Transverse colon (tissue), 4 donors: ENCODE measurements at regions not wholly inside any gene's neighbourhood (a gene's known extent, or its start where the extent isn't known, plus 50 kb on each side); places are given as distances from the start of the nearest gene placed in this dataset.

Experiments
- DNase-seq: peaks from one replicate; pipeline ENCODE4 v3.0.0-alpha.2; 2019
- H3K27ac ChIP-seq, 4 donors: fragments of 200-600 bp; sonication (generic); 2 replicates each; pipeline ENCODE4 v1.5.1; 2016 to 2018; ENCODE audit warnings: inconsistent platforms in 4 of 4
- H3K27me3 ChIP-seq: fragments of 200-600 bp; sonication (generic); 2 replicates; pipeline ENCODE4 v1.5.1; 2017; ENCODE audit warnings: inconsistent platforms
- H3K36me3 ChIP-seq, 4 donors: fragments of 200-600 bp; sonication (generic); 2 replicates each; pipeline ENCODE4 v1.5.1; 2017 to 2019; ENCODE audit warnings: inconsistent platforms in 4 of 4
- H3K4me1 ChIP-seq, 4 donors: fragments of 200-600 bp; sonication (generic); 2 replicates each; pipeline ENCODE4 v1.5.1; 2017 to 2020; ENCODE audit warnings: inconsistent platforms in 4 of 4
- H3K4me3 ChIP-seq, 4 donors: fragments of 200-600 bp; sonication (generic); 1 replicate in 1 of 4; 2 replicates in 3 of 4; pipeline versions ENCODE4 v1.5.1 to v1.6.1; 2017 to 2019; ENCODE audit warnings: inconsistent platforms in 4 of 4
- H3K9me3 ChIP-seq, 2 donors: fragments of 200-600 bp; sonication (generic); 2 replicates each; pipeline ENCODE4 v1.5.1; 2017 to 2019; ENCODE audit warnings: inconsistent platforms in 2 of 2
- EP300 ChIP-seq: sonication (generic); formaldehyde crosslinking; IDR thresholded peaks from one replicate; pipeline ENCODE4 v1.6.1; 2017; ENCODE audit warnings: antibody characterized with exemption, low read depth
- POLR2A ChIP-seq: fragments of 450-650 bp; IDR thresholded peaks from one replicate; pipeline ENCODE4 v1.6.1; 2016; ENCODE audit warnings: antibody characterized with exemption, mild to moderate bottlenecking, moderate library complexity
- POLR2AphosphoS5 ChIP-seq, 3 donors: sonication (generic); formaldehyde crosslinking; IDR thresholded peaks; one replicate each; pipeline ENCODE4 v1.6.1; 2016; ENCODE audit warnings: antibody characterized with exemption in 3 of 3
- whole genome bisulfite sequencing, 2 donors: methylation state at CpG; one replicate each; pipeline ENCODE4 v1.1.5; 2018; ENCODE audit warnings: low coverage in 1 of 2; 5-methylcytosine and 5-hydroxymethylcytosine counted together
- in situ Hi-C, 4 donors: fragments of 200-750 bp; cut with MboI; loops; one replicate each; pipeline versions ENCODE4 v1.15.0 to v1.15.1; 2017; ENCODE audit warnings: low sequenced_read_pairs in 3 of 4, low pct_ligation_motif_present in 1 of 4, low pct_unique_long_range_greater_than_20kb in 1 of 4
- intact Hi-C: fragments of 100-400 bp; cut with DNase I; formaldehyde crosslinking; loops from one replicate; pipeline ENCODE4 v1.15.1; 2023; ENCODE audit warnings: low total_unique reads
- TF ChIP-seq, protein P1 (sequence below), 5 experiments: fragments of 200-600 bp in 3 of 5; fragments of 450-650 bp in 2 of 5; sonication (generic) in 3 of 5; IDR thresholded peaks; 1 replicate in 2 of 5; 2 replicates in 3 of 5; pipeline ENCODE4 v1.5.1; 2016 to 2017; ENCODE audit warnings: antibody characterized with exemption in 5 of 5, inconsistent platforms in 3 of 5, mild to moderate bottlenecking in 2 of 5, moderate library complexity in 1 of 5

DNA sequence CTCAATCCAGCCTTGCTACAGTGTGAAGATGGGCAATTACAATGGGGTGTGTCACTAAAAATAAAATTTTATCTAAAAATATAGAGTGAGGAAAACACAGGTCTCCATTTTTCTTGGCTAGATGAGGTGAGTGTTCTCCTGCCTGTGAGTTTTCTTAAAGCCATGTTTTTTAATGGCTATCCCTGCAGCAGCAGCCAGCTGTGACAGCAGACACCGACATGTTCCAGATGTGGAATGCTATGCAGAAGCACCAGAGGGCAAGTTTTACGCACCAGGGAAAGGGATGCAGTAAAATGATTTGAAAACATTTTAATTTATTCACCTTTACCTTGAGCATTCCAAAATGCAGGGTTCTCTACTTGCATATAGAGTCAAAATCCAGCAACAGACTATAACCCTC is 577.0 kb upstream of the STXBP6 start:
- TF ChIP-seq, protein P1, sequence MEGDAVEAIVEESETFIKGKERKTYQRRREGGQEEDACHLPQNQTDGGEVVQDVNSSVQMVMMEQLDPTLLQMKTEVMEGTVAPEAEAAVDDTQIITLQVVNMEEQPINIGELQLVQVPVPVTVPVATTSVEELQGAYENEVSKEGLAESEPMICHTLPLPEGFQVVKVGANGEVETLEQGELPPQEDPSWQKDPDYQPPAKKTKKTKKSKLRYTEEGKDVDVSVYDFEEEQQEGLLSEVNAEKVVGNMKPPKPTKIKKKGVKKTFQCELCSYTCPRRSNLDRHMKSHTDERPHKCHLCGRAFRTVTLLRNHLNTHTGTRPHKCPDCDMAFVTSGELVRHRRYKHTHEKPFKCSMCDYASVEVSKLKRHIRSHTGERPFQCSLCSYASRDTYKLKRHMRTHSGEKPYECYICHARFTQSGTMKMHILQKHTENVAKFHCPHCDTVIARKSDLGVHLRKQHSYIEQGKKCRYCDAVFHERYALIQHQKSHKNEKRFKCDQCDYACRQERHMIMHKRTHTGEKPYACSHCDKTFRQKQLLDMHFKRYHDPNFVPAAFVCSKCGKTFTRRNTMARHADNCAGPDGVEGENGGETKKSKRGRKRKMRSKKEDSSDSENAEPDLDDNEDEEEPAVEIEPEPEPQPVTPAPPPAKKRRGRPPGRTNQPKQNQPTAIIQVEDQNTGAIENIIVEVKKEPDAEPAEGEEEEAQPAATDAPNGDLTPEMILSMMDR (IDR thresholded peaks at IDR 0.05) = no peak
- no peak for TF ChIP-seq POLR2AphosphoS5 (IDR thresholded peaks at IDR 0.05)
- no peak for TF ChIP-seq EP300
- TF ChIP-seq POLR2A = no peak
- Histone ChIP-seq H3K4me1 (no peaks in the 10 kb centered on the region), H3K27ac (no peak overlapping the region), H3K27me3 (no peaks in the 10 kb centered on the region), H3K4me3 (no peak overlapping the region), H3K36me3 (no peaks in the 10 kb centered on the region), H3K9me3 (no peaks in the 10 kb centered on the region)
- no peak for DNase-seq
- in situ Hi-C loops (no loop called here), intact Hi-C loops (no loop called here)
- 53 to 65% methylated on average over 2 of the region's 2 CpGs for WGBS, 2 donors

DNA sequence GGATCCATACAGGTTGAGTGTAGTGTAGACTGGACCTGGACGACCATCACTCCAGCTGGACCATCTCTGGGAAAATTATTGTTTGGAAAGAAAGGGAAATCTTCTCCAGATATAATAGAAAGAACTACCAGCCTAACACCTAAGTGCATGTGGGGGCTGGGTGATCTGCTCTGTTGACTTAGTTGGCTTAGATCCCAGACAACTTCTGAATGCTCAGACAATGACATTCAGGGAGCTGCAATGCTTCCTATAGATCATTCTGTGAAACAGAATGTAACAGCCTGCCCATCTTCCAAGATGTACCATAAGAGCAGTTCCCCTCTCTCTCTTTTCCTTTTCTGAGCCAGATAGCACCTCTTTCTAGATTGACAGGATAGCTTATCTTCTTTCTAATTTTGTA is 572.8 kb upstream of the STXBP6 start:
- TF ChIP-seq POLR2AphosphoS5 (IDR thresholded peaks at IDR 0.05) (no peak), POLR2A (no peak), EP300 (no peak)
- TF ChIP-seq, protein P1 (IDR thresholded peaks at IDR 0.05) = no peak
- WGBS, 2 donors = 20 to 25% methylated on average over 1 of the region's 1 CpG
- intact Hi-C loops = no loop called here
- no peaks in the 10 kb centered on the region for H3K4me1 ChIP-seq
- H3K27me3 ChIP-seq = no peaks in the 10 kb centered on the region
- in situ Hi-C loops = no loop called here
- H3K4me3 ChIP-seq = no peak overlapping the region
- no peak overlapping the region for H3K27ac ChIP-seq
- H3K9me3 ChIP-seq = no peaks in the 10 kb centered on the region
- H3K36me3 ChIP-seq = no peaks in the 10 kb centered on the region
- no peak for DNase-seq

DNA sequence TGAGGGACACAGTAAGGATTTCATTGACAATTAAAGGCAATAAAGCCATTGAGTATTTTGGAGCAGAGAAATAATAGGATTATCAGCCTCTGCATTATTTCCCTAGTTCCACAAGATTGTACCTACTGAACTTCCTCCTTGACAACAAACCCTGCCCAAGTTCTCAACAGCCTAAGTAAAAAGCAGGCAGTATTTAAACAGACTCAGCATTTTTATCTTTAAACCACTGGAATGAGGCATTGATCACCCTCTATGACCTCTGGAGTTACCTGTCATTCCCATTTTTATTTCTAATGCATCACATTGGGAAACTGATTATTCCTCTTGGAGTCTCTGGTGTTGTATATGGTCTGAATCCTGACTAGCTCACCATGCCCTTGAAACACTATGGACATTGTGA is 570.6 kb upstream of the STXBP6 start:
- in situ Hi-C loops = no loop called here
- intact Hi-C loops = no loop called here
- TF ChIP-seq, protein P1 (IDR thresholded peaks at IDR 0.05) = no peak
- TF ChIP-seq POLR2A = no peak
- no peak for TF ChIP-seq POLR2AphosphoS5 (IDR thresholded peaks at IDR 0.05)
- TF ChIP-seq EP300 = no peak
- no peaks in the 10 kb centered on the region for H3K9me3 ChIP-seq
- H3K27ac ChIP-seq = no peak overlapping the region
- H3K4me1 ChIP-seq = no peaks in the 10 kb centered on the region
- H3K36me3 ChIP-seq = no peaks in the 10 kb centered on the region
- no peak overlapping the region for H3K4me3 ChIP-seq
- no peak for DNase-seq
- no peaks in the 10 kb centered on the region for H3K27me3 ChIP-seq

- no peak overlapping the region for H3K27ac ChIP-seq
- TF ChIP-seq POLR2A = no peak
- TF ChIP-seq POLR2AphosphoS5 (IDR thresholded peaks at IDR 0.05) = no peak
- TF ChIP-seq, protein P1 (IDR thresholded peaks at IDR 0.05) = no peak
- TF ChIP-seq EP300 = no peak
- intact Hi-C loops = no loop called here
These were observed 565.2 kb upstream of the STXBP6 start for GRCh38 chr14:25615174-25615573.

More at GRCh38 chr14:25615174-25615573, 565.2 kb upstream of the STXBP6 start:
- Histone ChIP-seq H3K36me3 (no peaks in the 10 kb centered on the region), H3K9me3 (no peaks in the 10 kb centered on the region), H3K4me1 (no peaks in the 10 kb centered on the region), H3K4me3 (no peak overlapping the region), H3K27me3 (no peaks in the 10 kb centered on the region)
- DNase-seq = no peak
- in situ Hi-C loops = no loop called here
